RPMI7951 (cell line): ENCODE measurements at regions not wholly inside any gene's neighbourhood (a gene's known extent, or its start where the extent isn't known, plus 50 kb on each side); places are given as distances from the start of the nearest gene placed in this dataset.

ENCODE experiments used
- DNase-seq: peaks from one replicate; pipeline ENCODE4 v3.0.0-alpha.2; 2012; ENCODE audit warnings: low read depth

DNA sequence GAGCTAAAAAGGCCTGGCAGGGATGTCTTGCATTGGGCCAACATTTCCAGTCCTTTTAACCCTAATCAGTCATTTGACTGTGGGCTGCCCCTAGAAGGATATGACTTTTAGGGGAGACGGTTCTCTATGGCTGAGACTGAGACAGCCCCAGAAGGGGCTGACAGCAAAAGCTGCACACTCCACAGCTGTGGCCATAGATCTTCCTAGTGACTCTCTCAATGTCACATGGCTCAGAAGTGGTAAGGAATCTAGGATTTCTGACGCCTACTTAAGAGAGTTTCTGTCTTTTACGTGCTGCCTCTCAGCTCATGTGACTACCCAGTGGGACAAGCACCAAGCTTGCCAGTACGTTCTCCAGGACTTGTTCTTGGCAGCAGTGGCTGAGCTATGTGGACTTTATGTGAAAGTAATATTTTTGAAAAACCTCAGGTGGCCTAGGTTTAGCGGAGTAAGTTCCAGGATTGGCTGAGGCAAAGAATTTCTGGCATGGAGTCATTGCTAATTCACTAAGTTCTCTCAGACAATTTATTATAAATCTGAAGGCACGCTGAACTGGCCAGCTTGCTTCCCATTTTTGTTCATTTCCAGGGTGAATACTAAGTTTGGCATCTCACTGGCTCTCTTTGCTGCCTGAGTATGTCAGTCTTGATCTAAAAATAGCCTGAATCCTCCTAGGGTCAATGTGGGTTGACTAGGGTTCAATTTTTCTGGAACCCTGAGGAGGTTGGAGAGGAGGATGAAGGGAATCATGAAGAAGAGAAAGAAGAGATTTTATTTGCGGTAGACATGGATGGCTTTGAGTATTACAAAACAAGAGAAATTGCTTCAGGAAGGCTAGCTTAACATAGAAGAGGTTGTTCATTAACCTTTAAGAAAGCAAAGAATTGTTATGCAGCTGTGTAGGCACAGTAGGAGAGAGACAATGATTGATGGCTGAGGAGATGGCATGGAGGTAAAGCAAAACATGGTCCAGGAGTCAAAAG lies 271.8 kb downstream of the AEBP2 start:
- no peak for DNase-seq

DNA sequence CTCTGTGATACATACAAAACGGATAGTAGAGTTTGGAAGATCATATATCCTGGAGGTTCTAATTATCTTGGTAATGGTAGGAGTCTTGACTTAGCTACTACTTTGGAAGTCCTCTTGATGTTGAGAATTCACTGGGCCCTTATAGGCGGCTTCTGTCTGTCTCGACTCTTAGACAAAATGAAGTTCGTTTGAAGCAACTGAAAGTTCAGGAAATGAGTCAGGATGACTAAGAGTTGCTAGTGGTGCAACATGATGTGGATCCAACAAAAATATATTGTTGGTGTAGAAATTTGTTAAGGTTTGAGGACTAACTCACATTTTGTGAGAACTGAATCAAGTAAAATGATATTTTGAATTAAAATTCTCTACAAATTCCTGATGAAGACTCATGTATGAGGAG lies 272.7 kb downstream of the AEBP2 start:
- DNase-seq: peak; percentile 88

DNA sequence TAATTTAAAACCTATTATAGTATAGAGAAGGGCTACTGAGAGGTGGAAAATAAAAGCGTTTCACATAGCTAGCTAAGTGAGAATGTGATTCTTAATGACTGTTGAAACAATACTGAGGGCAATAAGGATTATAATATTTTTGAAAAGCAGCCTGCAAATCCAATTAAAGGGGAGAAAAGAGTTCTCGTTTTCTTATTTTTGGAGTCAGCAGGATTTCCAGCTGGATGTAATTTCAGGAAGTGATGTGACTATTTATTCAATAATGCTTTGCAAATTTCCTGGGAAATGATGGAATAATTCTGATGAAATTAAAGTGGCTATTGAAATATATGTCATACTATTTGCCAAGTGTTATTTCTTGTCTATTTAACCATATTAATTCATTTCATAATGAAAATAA lies 279.1 kb downstream of the AEBP2 start:
- no peak for DNase-seq

DNA sequence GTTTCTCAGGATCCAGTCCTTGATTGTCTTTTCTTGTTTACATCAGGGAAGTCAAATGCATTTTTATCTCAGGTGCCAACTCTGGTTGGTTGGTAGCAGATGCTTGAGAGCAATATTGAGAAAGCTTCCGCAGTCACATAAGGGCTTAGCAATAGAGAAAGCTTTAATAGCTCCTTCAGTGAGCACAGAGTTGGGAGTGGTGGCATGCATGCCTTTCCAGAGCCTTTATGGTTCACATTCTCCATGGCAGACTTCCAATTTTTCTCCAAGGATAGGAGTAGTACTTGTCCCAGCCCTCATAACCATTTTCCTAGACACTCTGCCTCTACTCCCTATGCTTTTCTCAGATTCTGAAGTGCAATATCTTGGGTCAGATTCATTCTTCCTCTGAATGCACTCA lies 280.4 kb downstream of the AEBP2 start:
- DNase-seq: no peak

DNA sequence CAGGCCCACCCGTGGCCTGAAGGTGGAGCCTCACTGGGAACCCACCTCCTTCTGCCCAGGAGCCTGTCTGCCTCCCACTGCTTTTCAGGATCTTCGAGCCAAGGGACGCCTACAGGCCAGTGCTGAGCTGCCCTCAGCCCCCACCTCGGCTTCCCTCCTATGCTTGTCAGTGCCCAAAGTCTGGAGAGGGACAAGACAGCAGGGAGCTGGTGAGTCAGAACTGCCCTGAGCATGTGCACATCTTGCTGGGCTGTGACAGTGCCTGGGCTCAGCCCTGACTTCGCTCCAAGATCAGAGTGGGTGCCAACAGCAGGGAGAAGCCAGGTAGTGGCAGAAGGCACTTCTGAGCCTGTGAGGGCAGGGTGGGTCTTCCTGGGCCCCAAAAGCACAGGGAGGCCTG lies 286.8 kb downstream of the AEBP2 start:
- no peak for DNase-seq

DNA sequence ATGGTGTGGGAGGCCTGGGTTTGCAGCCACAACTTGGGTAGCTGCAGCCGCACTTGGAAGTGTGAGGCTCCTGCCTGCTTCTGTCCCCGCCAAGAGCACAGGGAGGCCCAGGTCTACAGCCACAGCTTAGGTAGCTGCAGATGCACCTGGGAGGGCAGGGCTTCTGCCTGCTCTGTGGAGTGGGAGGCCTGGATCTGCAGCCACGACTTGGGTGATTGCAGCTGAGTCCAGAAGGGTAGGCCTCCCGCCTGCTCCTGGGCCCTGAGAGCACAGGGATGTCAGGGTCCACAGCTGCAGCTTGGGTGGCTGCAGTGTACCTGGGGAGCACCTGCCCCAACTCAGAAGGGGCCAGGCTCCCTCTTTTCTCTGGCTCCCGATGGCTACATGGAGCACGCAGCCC lies 287.3 kb downstream of the AEBP2 start:
- no peak for DNase-seq

DNA sequence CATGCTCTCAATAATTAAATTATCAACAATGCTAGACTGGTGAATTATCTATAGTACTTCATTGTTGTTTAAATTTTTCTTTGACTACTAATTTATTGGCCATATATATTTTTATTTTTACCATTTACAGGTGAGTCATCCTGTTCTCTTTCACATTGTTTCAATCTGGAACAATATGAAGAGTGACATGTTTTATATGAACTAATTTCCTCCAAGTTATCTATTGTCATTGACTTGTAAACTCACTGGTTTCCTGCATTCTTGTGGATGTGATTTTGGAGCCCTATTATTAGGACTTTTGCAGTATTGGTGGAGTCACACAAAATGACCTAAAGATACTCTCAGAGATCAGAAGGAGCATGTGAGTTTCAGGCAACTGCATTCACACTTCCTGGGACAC lies 297.7 kb downstream of the AEBP2 start:
- no peak for DNase-seq

DNA sequence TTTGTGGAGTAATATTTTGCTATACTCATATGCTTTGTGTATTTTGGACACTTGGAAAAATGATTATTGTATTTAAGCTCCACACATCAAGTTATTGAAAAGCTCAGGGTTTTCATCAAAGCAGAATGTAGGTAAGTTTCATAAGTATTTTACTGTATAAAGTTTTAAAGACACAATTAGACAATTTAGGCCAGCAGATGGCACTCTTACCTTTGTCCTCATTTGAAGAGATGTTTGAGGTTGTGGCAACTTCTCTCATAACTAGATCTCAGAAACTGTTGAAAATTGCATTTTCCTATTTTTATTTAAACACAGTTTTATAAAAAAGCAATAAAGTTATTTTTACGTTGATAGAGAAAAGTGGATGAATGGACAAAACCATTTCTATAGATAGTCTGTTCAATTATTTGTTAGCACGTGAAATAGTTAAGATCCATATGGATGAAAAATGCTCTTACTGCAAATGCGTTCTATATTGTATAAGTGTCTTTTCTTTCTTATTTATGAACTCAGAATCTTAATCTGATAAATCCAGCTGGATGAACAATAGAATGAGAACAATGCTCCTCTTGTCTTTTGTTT lies 300.0 kb downstream of the AEBP2 start:
- peak; percentile 58 for DNase-seq

DNA sequence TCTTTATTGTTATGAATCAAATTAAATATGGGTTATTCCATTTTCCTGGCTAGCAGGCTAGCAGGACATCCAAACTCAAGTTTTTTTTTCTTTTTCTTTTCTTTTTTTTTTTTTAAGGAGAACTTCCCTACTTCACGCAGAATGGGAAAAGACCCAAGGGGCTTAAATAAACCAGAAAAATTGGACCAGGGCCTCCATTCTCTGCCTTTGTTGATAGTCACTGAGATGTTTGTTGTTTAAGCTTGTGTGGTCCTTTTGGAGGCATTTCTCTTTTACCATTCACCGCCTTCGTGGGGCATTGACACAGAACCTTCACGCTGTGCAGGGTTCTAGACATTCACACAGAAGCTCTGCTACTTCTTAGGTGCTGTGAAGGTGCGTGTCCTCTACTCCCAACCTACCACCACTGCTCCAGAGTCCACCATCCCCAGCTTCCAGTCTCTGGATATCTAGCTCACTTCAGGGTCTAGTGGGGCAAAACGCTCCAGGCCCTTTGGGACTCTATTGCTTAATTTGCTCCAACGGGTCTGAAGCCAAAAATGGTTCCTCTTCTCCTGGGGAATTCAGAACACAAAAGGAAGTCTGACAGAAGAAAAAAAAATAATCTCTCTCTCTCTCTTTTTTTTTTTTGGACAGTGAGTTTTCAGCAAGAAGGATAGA lies 301.3 kb downstream of the AEBP2 start:
- no peak for DNase-seq

DNA sequence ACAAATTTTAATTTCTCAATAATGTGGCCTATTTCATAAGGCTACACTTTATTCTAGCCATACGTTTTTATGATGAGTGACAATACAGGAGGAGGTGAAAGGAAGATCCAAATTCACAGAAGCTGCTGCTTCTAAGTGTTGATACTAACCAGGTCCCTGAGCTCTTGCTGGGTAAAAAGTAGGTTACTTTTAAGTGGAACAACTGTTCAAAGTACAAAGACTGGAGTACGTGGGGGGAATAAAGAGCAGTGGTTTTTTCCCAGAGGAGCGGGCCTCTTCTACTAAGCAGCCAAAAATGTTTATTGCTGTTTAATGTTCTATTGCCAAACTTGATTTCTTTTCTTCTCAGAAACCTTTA lies 301.8 kb downstream of the AEBP2 start:
- DNase-seq: no peak

DNA sequence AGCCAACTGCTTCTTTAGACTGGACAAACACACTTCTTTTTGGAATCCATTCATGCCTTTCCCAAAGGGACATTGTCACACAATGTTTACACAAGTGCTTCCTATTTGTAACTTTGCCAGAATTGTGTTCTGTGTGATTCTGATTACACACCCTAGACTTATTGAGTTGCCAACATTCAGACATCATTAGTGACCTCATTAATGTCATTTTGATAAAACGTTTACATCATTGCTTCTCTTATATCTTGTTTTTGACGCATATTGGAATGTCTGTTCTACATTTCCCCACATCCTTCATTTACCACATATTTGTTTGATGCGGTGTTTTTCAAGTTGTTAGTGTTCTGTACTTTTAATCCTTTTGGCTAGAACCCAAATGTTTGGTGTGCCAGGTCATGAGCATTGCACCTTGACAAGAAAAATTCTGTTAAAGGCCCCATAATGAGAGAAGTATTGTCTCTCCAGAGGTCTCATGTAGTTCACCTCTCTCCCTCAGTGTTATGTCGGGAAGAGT lies 305.5 kb downstream of the AEBP2 start:
- peak; percentile 43 for DNase-seq

DNA sequence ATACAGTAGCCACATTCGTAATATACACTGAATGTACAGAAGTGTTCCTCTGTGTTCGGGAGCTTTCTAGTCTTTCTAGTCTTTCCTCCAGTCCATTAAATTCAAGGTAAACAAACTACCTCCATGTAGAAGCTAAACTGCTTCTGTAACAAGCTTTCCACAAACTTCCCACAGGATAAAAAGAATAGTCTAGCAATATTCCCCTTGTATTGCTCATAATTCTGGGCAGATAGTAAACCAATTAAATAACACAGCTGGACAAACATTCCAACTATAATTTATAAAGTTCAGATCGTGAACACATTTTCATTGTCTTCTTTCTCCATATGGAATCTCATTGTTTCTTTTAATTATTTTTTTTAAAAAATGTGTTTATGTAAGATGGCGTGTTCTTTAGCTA lies 307.2 kb downstream of the AEBP2 start:
- no peak for DNase-seq

DNA sequence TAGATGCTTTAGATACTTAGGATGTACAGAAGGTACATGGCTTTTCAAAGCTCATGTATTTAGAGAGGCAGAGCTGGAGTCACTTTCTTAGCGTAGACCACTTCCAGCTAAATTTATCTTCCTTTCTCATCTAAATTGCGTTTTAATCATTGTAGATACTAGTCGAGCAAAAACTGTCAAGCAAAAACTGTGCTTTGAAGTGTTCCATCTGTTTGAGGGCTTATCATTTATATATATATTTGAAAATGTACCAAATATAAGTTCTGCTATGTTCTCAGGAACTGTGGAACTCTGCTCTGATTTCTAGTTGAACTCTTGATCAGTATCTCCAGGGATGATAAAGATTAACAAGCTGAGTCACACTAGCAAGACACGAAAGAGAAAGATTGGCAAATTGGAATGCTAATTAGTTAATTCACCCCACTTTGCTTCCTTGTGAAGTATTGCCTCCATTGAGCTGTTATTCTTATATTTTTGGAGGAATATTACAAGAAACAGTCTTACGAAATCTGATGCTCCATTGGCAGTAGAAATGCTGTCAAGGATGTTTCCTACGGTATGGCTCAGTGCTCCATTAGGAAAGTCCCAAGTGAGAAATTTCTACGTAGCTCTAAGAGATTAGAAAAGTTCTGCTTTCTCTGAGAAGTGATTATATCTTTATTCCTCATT lies 310.7 kb downstream of the AEBP2 start:
- no peak for DNase-seq

DNA sequence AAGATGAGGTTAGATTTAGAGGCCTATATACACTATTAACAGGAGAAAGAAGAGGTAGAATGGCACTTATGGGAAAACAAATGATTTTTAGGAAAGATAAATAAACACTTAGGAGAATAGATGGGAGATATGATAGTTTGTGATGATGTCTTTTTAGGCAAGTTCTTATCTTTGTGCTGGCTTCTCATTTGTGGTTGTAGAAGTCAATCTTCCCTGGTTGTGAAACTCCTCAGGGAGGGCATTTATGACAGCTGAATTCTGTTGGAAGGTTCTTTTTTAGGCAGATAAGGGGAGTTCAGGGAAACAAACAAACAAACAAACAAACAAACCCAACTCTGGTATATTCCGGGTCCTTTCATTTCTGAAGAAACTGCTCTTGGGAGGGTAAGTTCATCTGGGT lies 311.8 kb downstream of the AEBP2 start:
- DNase-seq: no peak

DNA sequence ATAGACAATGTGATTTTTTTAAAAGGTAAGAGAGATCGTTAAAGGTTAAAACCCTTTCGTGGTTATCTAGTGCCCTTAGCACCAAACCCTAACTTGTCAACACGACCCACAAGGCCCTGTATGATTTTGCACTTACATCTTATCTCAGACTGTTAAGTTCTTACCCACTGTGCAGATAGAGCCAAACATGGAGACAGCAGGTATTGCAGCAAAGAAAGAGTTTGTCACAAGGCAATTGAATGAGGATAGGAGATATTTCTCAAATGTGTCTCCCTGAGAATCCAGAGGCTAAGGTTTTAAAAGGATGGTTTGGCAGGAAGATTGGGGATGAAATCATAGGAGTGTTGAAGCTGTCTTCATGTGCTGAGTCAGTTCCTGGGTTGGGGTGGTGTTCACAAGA lies 313.4 kb downstream of the AEBP2 start:
- no peak for DNase-seq

DNA sequence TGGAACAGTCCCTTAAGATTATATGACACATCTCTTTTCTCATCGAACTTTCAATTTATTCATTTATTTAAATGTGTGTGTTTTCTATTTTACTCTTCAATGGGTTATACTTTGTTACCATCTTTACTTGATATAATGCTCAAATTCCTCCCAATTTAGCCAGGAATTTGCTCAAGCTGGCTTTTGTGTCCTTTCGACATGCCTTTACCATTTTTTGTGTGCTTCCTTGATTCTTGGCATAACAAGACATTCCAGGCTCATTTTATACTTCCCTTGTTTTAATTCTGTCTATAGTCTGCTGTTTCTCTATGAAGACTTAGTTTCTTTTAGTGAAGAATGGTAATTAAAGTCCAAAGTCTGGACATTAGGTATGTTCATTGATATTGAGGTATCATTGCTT lies 315.8 kb downstream of the AEBP2 start:
- no peak for DNase-seq

DNA sequence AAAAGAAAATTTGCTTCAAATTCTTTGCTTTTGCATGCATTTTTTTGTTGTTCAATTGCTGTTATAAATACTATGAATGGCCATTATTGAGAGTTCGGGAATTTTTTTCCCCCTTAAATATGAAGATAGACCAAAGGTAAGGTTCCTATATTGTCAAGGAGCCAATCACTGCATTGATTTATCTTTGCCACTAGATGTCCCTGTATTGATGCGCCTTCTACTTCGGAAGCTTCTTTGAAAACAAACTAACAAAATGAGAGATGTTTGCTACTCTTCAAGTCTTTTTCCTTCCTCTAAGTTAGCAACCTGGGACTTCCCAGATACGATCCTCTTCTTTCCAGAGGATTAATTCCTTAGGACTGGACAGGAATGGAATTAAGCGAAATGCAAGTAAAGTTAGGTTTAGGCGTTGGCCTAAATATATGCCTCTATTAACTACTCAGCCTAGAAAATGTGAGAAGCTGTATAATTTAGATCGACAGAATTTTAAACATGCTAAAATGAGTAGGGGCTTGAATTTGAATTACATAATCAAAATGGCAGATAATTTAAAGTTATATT lies 318.1 kb downstream of the AEBP2 start:
- peak; percentile 52 for DNase-seq

DNA sequence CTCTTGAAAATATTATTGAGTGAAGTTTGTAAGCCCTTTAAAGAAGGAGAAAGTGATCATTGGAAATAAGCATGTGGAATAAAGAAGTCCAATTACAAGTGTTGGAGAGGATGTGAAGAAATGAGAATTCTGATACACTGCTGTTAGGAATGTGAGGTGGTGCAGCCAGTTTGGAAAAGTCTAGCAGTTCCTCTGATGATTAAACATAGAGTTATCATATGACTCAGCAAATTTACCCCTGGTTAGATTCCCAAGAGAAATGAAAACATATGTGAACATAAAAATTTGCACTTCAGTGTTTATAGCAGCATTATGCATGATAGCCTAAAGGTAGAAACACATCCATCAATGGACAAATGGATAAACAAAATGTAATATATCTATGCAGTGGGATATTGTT lies 319.9 kb downstream of the AEBP2 start:
- peak; percentile 74 for DNase-seq

DNA sequence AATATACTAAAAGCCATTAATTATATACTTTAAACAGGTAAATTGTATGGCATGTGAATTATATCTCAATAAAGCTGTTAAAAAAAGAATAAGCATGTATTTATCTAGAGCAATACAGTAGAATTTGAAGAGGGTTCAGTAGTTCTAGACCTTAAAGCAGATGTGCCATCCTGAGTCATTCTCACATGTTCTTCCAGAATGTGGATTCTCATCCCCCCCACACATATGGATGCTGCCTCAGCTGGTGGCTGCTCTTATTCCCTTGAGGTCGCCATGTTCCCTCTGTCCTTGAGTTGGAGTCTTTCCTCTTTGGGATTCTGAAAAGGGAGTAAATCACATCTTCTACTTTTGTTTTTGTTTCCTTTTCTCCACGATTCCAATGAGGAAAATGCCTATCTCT lies 321.3 kb downstream of the AEBP2 start:
- peak; percentile 55 for DNase-seq

DNA sequence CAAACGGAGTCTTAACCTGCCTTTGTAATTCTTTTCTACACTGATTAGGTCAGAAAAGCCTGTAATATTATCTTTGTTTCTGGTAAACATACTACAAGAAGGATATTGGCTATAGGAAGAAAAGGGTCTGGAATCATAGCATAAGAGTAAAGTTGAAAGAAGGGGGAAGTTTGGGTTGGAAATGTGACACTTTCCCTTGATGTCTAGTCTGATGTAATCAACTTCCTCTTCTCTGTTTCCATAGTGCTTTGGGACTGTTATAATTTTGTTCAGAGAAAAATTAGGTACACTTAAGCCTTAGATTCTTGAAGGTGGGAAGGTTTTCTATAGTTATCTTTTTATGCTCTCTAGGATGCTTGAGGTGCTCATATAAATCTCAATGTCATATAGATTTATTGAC lies 322.2 kb downstream of the AEBP2 start:
- no peak for DNase-seq

DNA sequence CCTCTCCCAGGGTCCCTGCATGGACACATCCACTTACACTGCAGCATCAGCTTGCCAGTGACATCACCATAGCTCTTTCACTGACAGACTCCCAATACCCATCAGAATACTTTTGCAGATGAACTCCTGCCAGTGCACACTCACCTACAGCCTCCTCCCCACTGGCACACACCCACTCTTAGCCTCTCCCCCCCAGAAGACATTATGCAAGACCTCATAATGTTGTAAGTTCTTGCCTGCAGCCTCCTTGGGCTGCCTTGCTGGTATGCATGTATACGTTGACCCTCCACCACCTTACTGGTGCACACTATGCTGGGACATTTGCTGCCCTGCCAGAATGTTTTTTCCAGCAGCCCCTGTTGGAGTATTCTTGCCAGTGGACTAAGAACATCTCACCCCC lies 324.2 kb downstream of the AEBP2 start:
- no peak for DNase-seq

DNA sequence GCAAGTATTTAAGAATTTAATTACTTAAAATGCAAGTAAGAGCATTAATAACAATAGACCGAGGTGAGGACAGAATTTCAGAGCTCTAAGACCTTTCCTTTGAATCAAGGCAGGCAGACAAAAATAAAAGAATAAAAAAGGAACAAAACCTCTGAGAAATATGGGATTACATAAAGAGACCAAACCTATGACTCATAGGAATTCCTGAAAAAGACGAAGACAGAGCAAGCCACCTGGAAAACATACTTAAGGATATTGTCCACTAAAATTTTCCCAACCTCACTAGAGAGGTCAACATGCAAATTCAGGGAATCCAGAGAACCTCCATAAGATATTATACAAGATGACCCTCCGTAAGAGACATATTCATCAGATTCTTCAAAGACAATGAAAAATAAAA lies 325.1 kb downstream of the AEBP2 start:
- DNase-seq: peak; percentile 41
